CD4-positive, alpha-beta T cell treated with Interleukin-6 for 4 hours (primary cell): ENCODE measurements at regions not wholly inside any gene's neighbourhood (a gene's known extent, or its start where the extent isn't known, plus 50 kb on each side); places are given as distances from the start of the nearest gene placed in this dataset.
"Not testable (repeated sequence)": the region's sequence is repeated elsewhere in the genome, so short reads cannot be mapped to it uniquely, and the experiment has no call there.

Experiments used
- DNase-seq: peaks from one replicate; pipeline ENCODE4 v3.0.0-alpha.2; 2020; ENCODE audit warnings: mixed read lengths

DNA sequence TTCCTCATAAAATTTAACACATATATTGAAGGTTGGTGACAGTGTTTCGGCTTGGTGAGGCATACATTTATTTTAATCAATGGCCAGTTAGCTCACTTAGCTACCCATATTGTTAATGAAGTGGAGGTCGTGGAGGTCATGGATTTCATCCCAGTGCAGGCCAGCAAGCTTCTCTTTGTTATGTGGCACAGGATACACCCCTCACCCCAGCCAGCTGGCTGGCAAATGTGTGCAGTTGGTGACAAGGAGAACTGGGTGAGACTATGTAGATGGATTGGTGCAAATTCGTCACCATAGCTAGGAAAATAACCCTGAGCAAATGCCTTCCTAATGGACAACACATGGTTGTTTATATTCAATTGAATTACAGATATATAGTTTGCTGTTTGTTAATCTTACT lies 50.5 kb upstream of the FOXP2 start:
- no peak for DNase-seq

- DNase-seq = no peak
These were observed 51.3 kb upstream of the FOXP2 start for GRCh38 chr7:114363292-114363691.

- DNase-seq = no peak
These were observed 55.7 kb upstream of the FOXP2 start for GRCh38 chr7:114358911-114359310.

DNA sequence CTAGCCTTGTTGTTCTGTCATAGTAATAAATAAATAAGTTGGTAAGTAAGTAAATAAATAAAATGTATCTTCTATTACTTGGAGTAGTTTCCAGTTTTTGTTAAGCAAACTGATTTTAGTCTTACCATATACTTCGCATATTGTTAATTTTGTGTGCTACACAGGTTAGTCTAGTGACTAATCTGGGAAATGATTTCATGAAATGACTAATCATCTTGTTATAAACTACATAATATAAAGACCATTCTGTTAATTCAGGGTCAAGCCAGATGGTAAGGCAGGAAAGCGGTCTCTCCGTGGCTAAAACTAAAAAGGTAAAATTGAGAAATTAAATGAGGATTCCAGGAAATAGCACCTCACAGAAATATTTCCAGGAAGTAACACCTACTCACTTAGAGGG lies 58.5 kb upstream of the FOXP2 start:
- DNase-seq = no peak

DNA sequence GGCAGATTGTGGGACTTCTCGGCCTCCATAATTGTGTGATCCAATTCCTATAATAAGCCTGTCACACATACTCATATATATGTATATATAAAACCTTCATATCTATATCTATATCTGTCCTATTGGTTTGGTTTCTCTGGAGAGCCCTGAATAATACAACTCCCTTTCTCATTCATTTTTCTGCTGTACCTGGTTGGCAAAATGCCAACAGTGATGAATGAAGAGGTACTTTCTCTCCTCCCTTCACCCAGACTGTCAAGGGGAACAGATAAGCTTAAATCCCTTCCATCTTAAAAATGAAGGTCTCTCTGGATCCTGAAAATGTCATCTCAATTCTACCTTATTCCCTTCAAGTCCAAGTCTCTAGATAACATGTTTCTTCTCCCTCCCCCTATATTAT lies 60.3 kb upstream of the FOXP2 start:
- no peak for DNase-seq

- no peak for DNase-seq
These were observed 69.1 kb upstream of the FOXP2 start for GRCh38 chr7:114345494-114345893.

- no peak for DNase-seq
These were observed 70.5 kb upstream of the FOXP2 start for GRCh38 chr7:114343949-114344708.

DNA sequence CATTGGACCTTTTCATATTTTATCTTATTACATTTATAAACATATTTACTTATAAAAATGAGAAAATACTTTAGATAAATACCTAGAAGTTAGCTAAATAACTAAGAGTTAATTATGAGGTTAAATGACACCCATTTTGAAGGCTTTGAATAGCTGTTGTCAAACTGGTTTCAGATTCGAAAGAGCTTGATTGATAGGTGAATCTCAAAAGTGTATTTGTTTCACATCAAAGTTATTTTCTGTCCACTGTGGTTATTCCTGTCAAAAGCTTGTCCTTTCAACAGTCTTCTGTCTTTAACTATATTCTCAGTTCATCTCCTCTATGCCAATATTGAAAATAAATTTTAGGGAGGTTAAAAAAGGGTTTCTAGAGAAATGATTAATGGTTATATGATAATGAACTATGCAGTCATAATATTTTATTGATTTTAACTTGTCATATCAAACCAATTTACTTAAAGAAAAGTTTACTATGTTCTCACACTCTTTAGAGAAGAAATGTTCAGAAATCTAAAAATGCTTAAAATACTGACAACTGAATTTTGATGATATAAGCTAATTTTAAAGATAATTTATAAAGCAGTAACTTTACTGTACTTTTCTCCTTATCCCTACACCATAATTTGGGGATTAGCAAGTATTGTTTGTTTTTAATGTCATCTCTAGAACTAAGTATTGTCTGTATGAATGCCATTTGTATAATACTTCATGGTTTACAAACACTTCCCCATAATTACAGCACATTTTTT lies 72.0 kb upstream of the FOXP2 start:
- no peak for DNase-seq

DNA sequence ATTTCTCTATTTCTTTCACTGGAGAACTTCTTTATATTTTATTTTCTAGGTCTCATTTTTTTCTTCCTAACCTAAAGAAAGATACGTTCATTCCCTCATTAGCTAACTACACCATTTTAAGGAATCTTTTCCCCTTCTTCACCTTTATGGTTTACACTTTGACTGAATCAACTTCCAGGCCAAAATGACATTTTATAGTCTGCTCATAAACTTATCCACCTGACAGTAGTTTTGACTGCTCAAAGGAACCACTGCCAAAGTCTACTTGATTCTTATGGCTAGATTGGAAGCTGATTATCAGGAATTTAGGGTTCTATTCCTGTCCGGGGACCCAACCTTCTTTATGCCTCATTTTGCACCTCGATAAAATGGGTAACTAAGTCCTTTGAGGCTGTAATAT lies 73.0 kb upstream of the FOXP2 start:
- no peak for DNase-seq

- DNase-seq = no peak
These were observed 79.6 kb upstream of the FOXP2 start for GRCh38 chr7:114334989-114335388.

DNA sequence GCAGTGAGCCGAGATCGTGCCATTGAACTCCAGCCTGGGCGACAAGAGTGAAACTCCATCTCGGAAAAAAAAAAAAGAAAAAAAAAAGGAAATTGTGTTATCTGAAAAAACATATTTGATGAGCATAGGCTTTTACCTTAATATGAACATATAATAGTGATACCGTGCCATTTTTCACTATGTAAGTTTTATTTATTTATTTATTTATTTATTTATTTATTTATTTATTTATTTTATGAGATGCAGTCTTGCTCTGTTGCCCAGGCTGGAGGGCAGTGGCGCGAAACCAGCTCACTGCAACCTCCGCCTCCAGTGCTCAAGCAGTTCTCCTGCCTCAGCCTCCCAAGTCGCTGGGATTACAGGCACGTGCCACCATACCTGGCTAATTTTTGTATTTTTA lies 85.2 kb upstream of the FOXP2 start:
- not testable (repeated sequence) for DNase-seq

DNA sequence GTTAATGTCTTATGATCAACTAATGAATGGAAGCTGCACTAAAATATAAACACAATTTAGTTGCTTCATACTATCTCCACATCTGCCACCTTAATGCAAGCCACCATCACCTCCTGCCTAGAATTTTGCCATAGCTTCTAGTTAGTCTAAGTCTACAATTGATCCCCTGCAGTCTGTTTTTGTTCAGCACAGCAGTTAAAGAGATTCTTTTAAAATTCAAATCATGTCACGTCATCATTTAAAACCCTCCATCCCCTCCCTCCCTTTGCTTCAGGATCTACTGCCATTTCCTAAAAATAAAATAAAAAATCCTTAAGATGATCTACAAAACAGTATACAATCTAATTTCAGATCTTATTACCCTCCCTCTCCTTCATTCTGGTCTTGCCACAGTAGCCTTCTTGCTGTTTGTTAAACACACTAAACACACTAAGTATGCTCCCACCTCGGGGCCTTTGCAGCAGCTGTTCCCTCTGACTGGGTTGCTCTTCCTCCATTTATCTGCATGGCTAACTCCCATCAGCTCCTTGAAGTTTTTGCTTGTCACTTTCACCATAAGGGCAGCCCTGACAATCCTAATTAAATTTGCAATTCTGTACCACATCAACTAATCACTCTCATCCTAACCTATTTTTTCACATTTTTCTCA lies 97.0 kb upstream of the FOXP2 start:
- DNase-seq = no peak

DNA sequence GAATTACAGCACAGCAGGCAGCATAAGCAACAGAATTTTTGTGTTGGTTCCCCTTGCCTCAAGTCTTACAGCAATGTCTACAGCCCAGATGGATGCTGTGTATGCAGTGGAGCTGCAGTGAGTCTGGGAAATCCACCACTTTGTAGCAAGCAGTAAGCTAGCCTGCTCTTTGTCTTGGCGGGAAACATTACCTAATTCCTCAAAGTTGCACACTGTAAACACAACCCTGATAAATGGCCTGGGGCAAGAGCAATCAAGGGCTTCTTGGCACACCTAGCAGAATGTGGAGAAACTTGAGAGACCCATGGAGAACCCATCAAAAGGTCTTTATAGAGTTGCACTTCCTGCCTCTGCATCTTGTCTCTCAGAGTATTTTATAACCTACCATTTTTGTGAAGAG lies 102.0 kb upstream of the FOXP2 start:
- no peak for DNase-seq

- no peak for DNase-seq
These were observed 104.1 kb upstream of the FOXP2 start for GRCh38 chr7:114310345-114311110.

DNA sequence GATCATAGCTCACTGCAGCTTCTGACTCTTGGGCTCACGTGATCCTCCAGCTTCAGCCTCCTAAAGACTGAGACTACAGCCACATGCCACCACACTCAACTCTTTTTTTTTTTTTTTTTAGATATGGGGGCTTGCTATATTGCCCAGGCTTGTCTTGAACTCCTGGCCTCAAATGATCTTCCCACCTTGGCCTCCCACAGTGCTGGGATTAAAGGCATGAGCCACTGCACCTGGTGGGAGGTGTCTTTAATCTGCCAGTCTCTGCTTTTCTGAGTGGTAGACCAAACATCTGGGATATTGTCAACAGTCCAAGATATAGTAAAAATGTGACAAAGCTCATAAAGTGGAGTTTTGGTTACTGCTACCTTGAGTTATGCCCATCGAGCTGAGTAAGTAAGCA lies 104.9 kb upstream of the FOXP2 start:
- DNase-seq = no peak

- DNase-seq = no peak
These were observed 111.3 kb upstream of the FOXP2 start for GRCh38 chr7:114303301-114303700.

GRCh38 chr7:114302858-114303257 lies 111.8 kb upstream of the FOXP2 start:
- DNase-seq = no peak

GRCh38 chr7:114298011-114298410 lies 116.6 kb upstream of the FOXP2 start:
- no peak for DNase-seq

DNA sequence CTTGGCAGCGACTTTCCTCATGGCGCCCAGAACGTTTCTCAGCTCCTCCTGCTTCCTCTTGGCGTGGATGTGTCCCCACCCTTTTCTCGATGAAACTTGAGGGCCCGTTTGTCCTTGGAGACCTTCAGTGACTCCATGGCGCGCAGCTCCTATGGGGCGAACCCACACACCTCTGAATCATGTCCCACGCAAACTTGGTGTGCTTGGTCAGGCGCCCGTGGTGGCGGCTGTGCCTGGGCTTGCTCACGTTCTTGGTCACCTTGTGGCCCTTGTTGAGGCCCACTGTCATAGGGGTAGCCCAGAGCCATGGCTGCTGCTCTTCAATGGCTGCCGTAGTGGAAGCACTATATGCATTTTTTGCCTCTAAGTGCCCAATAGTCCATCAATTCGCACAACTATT lies 117.5 kb upstream of the FOXP2 start:
- no peak for DNase-seq

- no peak for DNase-seq
These were observed 119.1 kb upstream of the FOXP2 start for GRCh38 chr7:114295522-114295921.

- no peak for DNase-seq
These were observed 120.6 kb upstream of the FOXP2 start for GRCh38 chr7:114294036-114294435.

GRCh38 chr7:114293289-114294012 lies 121.2 kb upstream of the FOXP2 start:
- DNase-seq = no peak

GRCh38 chr7:114279901-114280300 lies 134.7 kb upstream of the FOXP2 start:
- no peak for DNase-seq
